K562 (cell line): ENCODE measurements at regions not wholly inside any gene's neighbourhood (a gene's known extent, or its start where the extent isn't known, plus 50 kb on each side); places are given as distances from the start of the nearest gene placed in this dataset.
A peak's percentile ranks its signal among the peaks of the same experiment; 100 is the strongest.

ENCODE experiments used
- ATAC-seq: fragments of 200-7000 bp; cut with Tn5 transposase; 3 replicates; pipeline ENCODE4 v1.9.1; 2020; ENCODE audit warnings: moderate library complexity
- BruUV-seq: library from RNA; stranded (reverse); fragments of 400-500 nt; replicated peaks from 2 replicates; lab custom pipeline; 2021; lab: Mats Ljungman, UMichigan
- CTCF ChIA-PET: fragments of 300-600 bp; formaldehyde crosslinking; extraction: SDS; loops from one replicate; lab custom pipeline; 2021; ENCODE audit warnings: low intra/inter-chr PET ratio; lab: Yijun Ruan, JAX
- POLR2A ChIA-PET: fragments of 300-600, 350-650 bp; sonication (Branson Sonifier 250); formaldehyde crosslinking; extraction: SDS; loops from one replicate; lab custom pipeline; 2021; ENCODE audit warnings: antibody characterized with exemption, inconsistent platforms; lab: Yijun Ruan, JAX
- DNase-seq, 4 experiments: peaks; one replicate each; pipeline versions ENCODE4 v3.0.0 to v3.0.0-alpha.2; 2011 to 2018; ENCODE audit warnings: low spot score in 3 of 4, mixed read lengths in 3 of 4; ENCODE audit errors: extremely low read depth in 1 of 4
- FAIRE-seq: peaks from 2 replicates; lab custom pipeline; 2011; peaks lifted over from hg19 to GRCh38; lab: Jason Lieb, UNC
- H2AFZ ChIP-seq: 2 replicates; pipeline ENCODE4 v1.6.0; 2011; ENCODE audit warnings: low read depth, low read length, control low read depth, inconsistent platforms
- H3K27ac ChIP-seq: fragments of 200-600 bp; 3 replicates; pipeline ENCODE4 v1.8.0; 2011; ENCODE audit warnings: low read depth, mild to moderate bottlenecking, control low read depth, inconsistent platforms, low read length, moderate library complexity, mixed read lengths; ENCODE audit errors: extremely low read depth
- H3K27me3 ChIP-seq, 2 experiments: fragments of 300-600 bp in 1 of 2; 2 replicates in 1 of 2; 3 replicates in 1 of 2; pipeline versions ENCODE4 v1.6.0 to v1.8.0; 2011; ENCODE audit warnings: inconsistent platforms in 2 of 2, low read length in 2 of 2, mild to moderate bottlenecking in 1 of 2, mixed read lengths in 1 of 2, moderate library complexity in 1 of 2; ENCODE audit not compliant: control insufficient read depth in 2 of 2, insufficient read depth in 2 of 2
- H3K36me3 ChIP-seq: fragments of 300-600 bp; 3 replicates; pipeline ENCODE4 v1.8.0; 2011; ENCODE audit warnings: mild to moderate bottlenecking, low read length, inconsistent platforms; ENCODE audit not compliant: control insufficient read depth, insufficient read depth
- H3K4me1 ChIP-seq, 2 experiments: fragments of 200-600 bp in 1 of 2; replicated peaks in 1 of 2; 2 replicates in 1 of 2; 3 replicates in 1 of 2; pipeline versions ENCODE4 v1.5.1 to v1.8.0; 2011; ENCODE audit warnings: inconsistent platforms in 2 of 2, low read length in 2 of 2, mild to moderate bottlenecking in 1 of 2, mixed read lengths in 1 of 2, moderate library complexity in 1 of 2; ENCODE audit not compliant: control insufficient read depth in 2 of 2, insufficient read depth in 2 of 2
- H3K4me2 ChIP-seq: 2 replicates; pipeline ENCODE4 v1.6.1; 2011; ENCODE audit warnings: low read length, control low read depth, inconsistent platforms, mixed read lengths; ENCODE audit not compliant: insufficient read depth
- H3K4me3 ChIP-seq: fragments of 200-600 bp; sonication (generic), shearing (Covaris generic); 2 replicates; pipeline ENCODE4 v1.5.1; 2016; ENCODE audit warnings: control low read depth, inconsistent platforms
- H3K79me2 ChIP-seq: fragments of 200-600 bp; 3 replicates; pipeline ENCODE4 v1.8.0; 2011; ENCODE audit warnings: low read length, inconsistent platforms; ENCODE audit not compliant: control insufficient read depth, insufficient read depth
- H3K9ac ChIP-seq, 2 experiments: 2 replicates each; pipeline versions ENCODE4 v1.6.0 to v1.6.1; 2011; ENCODE audit warnings: low read depth in 2 of 2, low read length in 2 of 2, control low read depth in 1 of 2, inconsistent platforms in 1 of 2, mild to moderate bottlenecking in 1 of 2, mixed read lengths in 1 of 2; ENCODE audit not compliant: insufficient read depth in 1 of 2
- H3K9me1 ChIP-seq: one replicate; pipeline ENCODE4 v1.6.0; 2011; ENCODE audit warnings: inconsistent platforms, mild to moderate bottlenecking, low read length, moderate library complexity; ENCODE audit not compliant: control insufficient read depth, insufficient read depth
- H3K9me3 ChIP-seq: replicated peaks from 2 replicates; pipeline ENCODE4 v1.5.1; 2011; ENCODE audit warnings: low read depth, low read length, inconsistent platforms; ENCODE audit not compliant: control insufficient read depth, insufficient read depth
- H4K20me1 ChIP-seq: replicated peaks from 2 replicates; pipeline ENCODE4 v1.6.1; 2011; ENCODE audit warnings: low read length, inconsistent platforms, mixed read lengths; ENCODE audit not compliant: control insufficient read depth, insufficient read depth
- DPF2 ChIP-seq: fragments of 450-650 bp; IDR thresholded peaks from 2 replicates; pipeline ENCODE4 v1.6.1; 2016
- HNRNPL ChIP-seq: fragments of 200-400 bp; formaldehyde crosslinking; IDR thresholded peaks from 2 replicates; pipeline ENCODE4 v1.6.1; 2017; ENCODE audit warnings: low read depth, mild to moderate bottlenecking, low read length
- KAT7 ChIP-seq: sonication (generic); formaldehyde crosslinking; IDR thresholded peaks from 2 replicates; pipeline ENCODE4 v1.8.0; 2022; ENCODE audit warnings: missing genetic modification reagents, mild to moderate bottlenecking, borderline replicate concordance
- NR3C1 ChIP-seq: sonication (generic); formaldehyde crosslinking; IDR thresholded peaks from 2 replicates; pipeline ENCODE4 v1.8.1; 2022; ENCODE audit warnings: missing genetic modification reagents
- TFAP4 ChIP-seq: sonication (generic); formaldehyde crosslinking; IDR thresholded peaks from 2 replicates; pipeline ENCODE4 v1.8.0; 2022; ENCODE audit warnings: missing genetic modification reagents, mild to moderate bottlenecking, moderate library complexity, borderline replicate concordance
- XRCC5 ChIP-seq: fragments of 200-400 bp; formaldehyde crosslinking; IDR thresholded peaks from 2 replicates; pipeline ENCODE4 v1.6.1; 2017; ENCODE audit warnings: low read depth, mild to moderate bottlenecking, low read length
- ZBED1 ChIP-seq: IDR thresholded peaks from 2 replicates; pipeline ENCODE4 v1.6.1; 2014
- ZNF644 ChIP-seq: fragments of 200-800 bp; sonication (Bioruptor generic); IDR thresholded peaks from 2 replicates; pipeline ENCODE4 v1.6.1; 2016; ENCODE audit warnings: low read depth, missing genetic modification characterization, missing compliant biosample characterization
- ZNF695 ChIP-seq: fragments of 450-650 bp; formaldehyde crosslinking; IDR thresholded peaks from 2 replicates; pipeline ENCODE4 v1.4.0; 2020; ENCODE audit warnings: mild to moderate bottlenecking, moderate library complexity
- whole genome bisulfite sequencing: fragments of 100-300 bp; shearing (Covaris generic); methylation state at CpG from one replicate; pipeline ENCODE4 v1.1.6; 2016; ENCODE audit warnings: low coverage, mixed read lengths; ENCODE audit not compliant: insufficient coverage; ENCODE audit errors: missing lambda C conversion rate; 5-methylcytosine and 5-hydroxymethylcytosine counted together
- in situ Hi-C: fragments of 300-500 bp; cut with MboI; formaldehyde crosslinking; loops from 4 replicates; pipeline ENCODE4 v1.15.0; 2018; ENCODE audit warnings: inconsistent platforms, mixed read lengths
- intact Hi-C: fragments of 100-400 bp; cut with micrococcal nuclease; formaldehyde crosslinking; loops from 2 replicates; pipeline ENCODE4 v1.14.2; 2022
- TF ChIP-seq, protein P1 (sequence below), 3 experiments: IDR thresholded peaks in 2 of 3; conservative IDR thresholded peaks in 1 of 3; 2 replicates each; pipeline ENCODE4 v1.5.1; 2011 to 2012; ENCODE audit warnings: low read length in 3 of 3, mild to moderate bottlenecking in 3 of 3, control low read depth in 2 of 3, improper control_type of control experiment in 1 of 3, inconsistent platforms in 1 of 3, low read depth in 1 of 3, mixed read lengths in 1 of 3, moderate library complexity in 1 of 3; ENCODE audit not compliant: insufficient read depth in 2 of 3

- FAIRE-seq (peak; percentile 51), ATAC-seq (peak; percentile 51), DNase-seq (peak; percentile 31 to 58 (median 44))
- intact Hi-C loops: loop anchor here (10.0 kb wide), 1 partner anchor 76 kb away; no protein-coding TSS in a partner anchor
- H3K4me2 ChIP-seq: peak overlapping the region; percentile 63
- no TSS peak for BruUV-seq
- POLR2A ChIA-PET: interaction anchor here (1.3 to 1.7 kb wide), 3 partner anchors 8 to 125 kb away, joined by 3 to 7 read pairs (median 3); partner anchors contain the start of gene EIF5
- H3K36me3 ChIP-seq: no peaks in the 10 kb centered on the region
- in situ Hi-C loops: no loop called here
- peak overlapping the region; percentile 59 for H2AFZ ChIP-seq
- peak overlapping the region; percentile 41 for H3K27ac ChIP-seq
- peaks cover 23% of the 10 kb centered on the region; the same call in 2 of the 3 replicates for H3K79me2 ChIP-seq
- no peaks in the 10 kb centered on the region for H4K20me1 ChIP-seq
- no peaks in the 10 kb centered on the region for H3K27me3 ChIP-seq
- H3K9ac ChIP-seq: peak overlapping the region; percentile 20 to 74; a peak in 3 of 4 replicates
- H3K4me1 ChIP-seq: peaks cover 18 to 35% of the 10 kb centered on the region in 2 experiments; a peak in 4 of 5 replicates
- no peak overlapping the region for H3K4me3 ChIP-seq
- H3K9me1 ChIP-seq: no peaks in the 10 kb centered on the region
- CTCF ChIA-PET: no interaction called here
- WGBS: 0% methylated on average over 2 of the region's 4 CpGs
- H3K9me3 ChIP-seq: peaks cover 6% of the 10 kb centered on the region
- TF ChIP-seq TFAP4 (CRISPR knock-in tag) (peak; percentile 72), ZNF644 (tag) (no peak), ZBED1 (no peak), XRCC5 (no peak), HNRNPL (no peak), DPF2 (peak; percentile 32; the same call in 1 of the 2 replicates), NR3C1 (CRISPR knock-in tag) (no peak), KAT7 (peak; percentile 25; the same call in 1 of the 2 replicates), ZNF695 (no peak)
- TF ChIP-seq, protein P1, sequence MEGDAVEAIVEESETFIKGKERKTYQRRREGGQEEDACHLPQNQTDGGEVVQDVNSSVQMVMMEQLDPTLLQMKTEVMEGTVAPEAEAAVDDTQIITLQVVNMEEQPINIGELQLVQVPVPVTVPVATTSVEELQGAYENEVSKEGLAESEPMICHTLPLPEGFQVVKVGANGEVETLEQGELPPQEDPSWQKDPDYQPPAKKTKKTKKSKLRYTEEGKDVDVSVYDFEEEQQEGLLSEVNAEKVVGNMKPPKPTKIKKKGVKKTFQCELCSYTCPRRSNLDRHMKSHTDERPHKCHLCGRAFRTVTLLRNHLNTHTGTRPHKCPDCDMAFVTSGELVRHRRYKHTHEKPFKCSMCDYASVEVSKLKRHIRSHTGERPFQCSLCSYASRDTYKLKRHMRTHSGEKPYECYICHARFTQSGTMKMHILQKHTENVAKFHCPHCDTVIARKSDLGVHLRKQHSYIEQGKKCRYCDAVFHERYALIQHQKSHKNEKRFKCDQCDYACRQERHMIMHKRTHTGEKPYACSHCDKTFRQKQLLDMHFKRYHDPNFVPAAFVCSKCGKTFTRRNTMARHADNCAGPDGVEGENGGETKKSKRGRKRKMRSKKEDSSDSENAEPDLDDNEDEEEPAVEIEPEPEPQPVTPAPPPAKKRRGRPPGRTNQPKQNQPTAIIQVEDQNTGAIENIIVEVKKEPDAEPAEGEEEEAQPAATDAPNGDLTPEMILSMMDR (IDR thresholded peaks at IDR 0.05 in 2 of 3, conservative IDR thresholded peaks at IDR 0.05 in 1 of 3; ENCODE audit: insufficient read depth in 2 of 3, low read depth in 1 of 3, low read length in 3 of 3): 0 out of 6 replicates have a peak, but pooled peaks of 1 of the 3 experiments have one; percentile 13
Measured at GRCh38 chr14:103209054-103209453, 85.8 kb downstream of the TNFAIP2 start.
